GM12892 (cell line): ENCODE measurements at regions not wholly inside any gene's neighbourhood (a gene's known extent, or its start where the extent isn't known, plus 50 kb on each side); places are given as distances from the start of the nearest gene placed in this dataset.

Experiments
- POLR2A ChIP-seq: IDR thresholded peaks from 2 replicates; pipeline ENCODE4 v1.6.1; 2011; ENCODE audit warnings: low read depth, low read length, control low read depth
- POLR2AphosphoS5 ChIP-seq: IDR thresholded peaks from 2 replicates; pipeline ENCODE4 v1.6.1; 2011; ENCODE audit warnings: low read depth, low read length, control low read depth
- TAF1 ChIP-seq: IDR thresholded peaks from 2 replicates; pipeline ENCODE4 v1.6.1; 2011; ENCODE audit warnings: low read depth, mild to moderate bottlenecking, control low read depth, low read length, borderline replicate concordance

GRCh38 chr21:36591326-36591970, 107.5 kb upstream of the SIM2 start:
- TF ChIP-seq POLR2A = no peak
- TF ChIP-seq POLR2AphosphoS5 = no peak
- no peak for TF ChIP-seq TAF1
